Retinal pigment epithelial cell (primary cell): ENCODE measurements at regions not wholly inside any gene's neighbourhood (a gene's known extent, or its start where the extent isn't known, plus 50 kb on each side); places are given as distances from the start of the nearest gene placed in this dataset.

Experiments
- DNase-seq: peaks from one replicate; pipeline ENCODE4 v3.0.0-alpha.2; 2010; ENCODE audit warnings: low read depth
- H3K4me3 ChIP-seq: 2 replicates; pipeline ENCODE4 v1.5.1; 2011; ENCODE audit warnings: mild to moderate bottlenecking, low read length, control low read depth, moderate library complexity
- CTCF ChIP-seq: conservative IDR thresholded peaks from 2 replicates; pipeline ENCODE4 v1.5.1; 2011; ENCODE audit warnings: low read depth, low read length, control low read depth, inconsistent platforms

DNA sequence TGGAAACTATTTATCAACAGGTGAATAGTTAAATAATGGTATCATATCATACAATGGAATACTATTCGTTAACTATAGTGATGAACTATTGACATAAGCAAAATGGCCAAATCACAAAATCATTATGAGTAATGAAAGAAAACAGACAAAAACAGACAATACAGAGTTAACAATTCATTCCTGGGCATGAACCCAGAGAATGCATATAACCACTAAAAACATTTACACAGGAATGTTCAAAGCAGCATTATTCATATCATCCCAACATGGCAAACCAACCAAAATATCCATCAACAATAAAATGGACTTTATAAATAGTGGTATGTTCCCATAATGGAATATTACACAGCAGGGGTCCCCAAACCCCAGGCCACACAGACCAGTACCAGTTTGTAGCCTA is 131.2 kb upstream of the CYP1B1 start:
- no peak for TF ChIP-seq CTCF
- no peak overlapping the region for H3K4me3 ChIP-seq
- no peak for DNase-seq

GRCh38 chr2:38203446-38203810 is 127.5 kb upstream of the CYP1B1 start:
- DNase-seq: no peak
- TF ChIP-seq CTCF: no peak
- no peak overlapping the region for H3K4me3 ChIP-seq

GRCh38 chr2:38202713-38203445 is 126.9 kb upstream of the CYP1B1 start:
- DNase-seq: no peak
- H3K4me3 ChIP-seq: no peak overlapping the region
- TF ChIP-seq CTCF: no peak

DNA sequence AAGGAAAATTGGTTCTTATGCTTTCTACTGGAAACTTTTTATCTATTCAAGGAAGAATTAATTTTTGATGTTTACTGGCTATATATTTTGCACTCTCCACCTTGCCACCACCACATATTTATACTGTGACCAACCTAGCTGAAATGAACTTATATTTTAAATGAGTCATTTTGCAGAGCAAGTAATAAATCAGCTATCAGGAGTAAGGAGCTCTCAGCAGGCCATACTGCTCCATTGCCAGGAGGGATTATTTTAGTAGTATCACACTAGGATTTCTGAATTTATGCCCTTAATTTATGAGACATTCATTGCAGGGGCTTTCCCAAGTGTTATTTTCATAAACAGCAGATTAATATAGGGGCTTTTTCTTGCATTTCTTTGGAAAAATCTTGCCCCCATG is 125.8 kb upstream of the CYP1B1 start:
- no peak for TF ChIP-seq CTCF
- no peak for DNase-seq
- H3K4me3 ChIP-seq: no peak overlapping the region

- TF ChIP-seq CTCF: no peak
- no peak for DNase-seq
- H3K4me3 ChIP-seq: no peak overlapping the region
Measured at GRCh38 chr2:38200598-38200997, 124.6 kb upstream of the CYP1B1 start.

DNA sequence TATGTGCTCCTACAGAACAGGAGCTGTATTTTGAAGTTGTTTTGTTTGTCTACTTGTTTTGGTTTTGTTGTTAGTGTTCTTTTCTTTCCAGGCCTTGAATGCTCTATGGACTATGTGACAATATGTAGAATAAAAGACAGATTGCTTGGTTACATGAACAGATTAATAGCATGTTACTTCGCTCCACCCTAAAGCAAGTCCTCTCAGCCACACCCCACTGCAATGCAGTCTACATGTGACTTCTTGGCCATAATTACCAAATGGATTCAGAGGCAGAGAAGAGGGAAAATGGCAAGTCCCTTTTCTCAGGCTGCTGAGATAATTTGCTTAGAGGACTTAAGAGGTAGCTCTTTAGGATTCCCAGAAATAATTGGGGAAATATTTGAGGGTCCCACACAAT is 123.2 kb upstream of the CYP1B1 start:
- no peak for TF ChIP-seq CTCF
- DNase-seq: no peak
- H3K4me3 ChIP-seq: no peak overlapping the region

- DNase-seq: no peak
- TF ChIP-seq CTCF: no peak
- no peak overlapping the region for H3K4me3 ChIP-seq
Measured at GRCh38 chr2:38194751-38195150, 118.8 kb upstream of the CYP1B1 start.
